Ovary (tissue), 7 donors: ENCODE measurements at regions not wholly inside any gene's neighbourhood (a gene's known extent, or its start where the extent isn't known, plus 50 kb on each side); places are given as distances from the start of the nearest gene placed in this dataset.

ENCODE experiments used
- DNase-seq, 5 donors: peaks; one replicate each; pipeline ENCODE4 v3.0.0-alpha.2; 2019 to 2020
- H3K27ac ChIP-seq, 2 donors: fragments of 200-600 bp; one replicate each; pipeline versions ENCODE4 v1.5.1 to v1.8.0; 2019 to 2022
- H3K27me3 ChIP-seq: fragments of 200-600 bp; one replicate; pipeline ENCODE4 v1.8.0; 2022
- H3K36me3 ChIP-seq: fragments of 200-600 bp; sonication (generic); one replicate; pipeline ENCODE4 v1.5.1; 2019
- H3K4me1 ChIP-seq: one replicate; pipeline ENCODE4 v1.8.1; 2013; ENCODE audit warnings: mild to moderate bottlenecking, moderate library complexity; ENCODE audit not compliant: insufficient read depth
- H3K4me3 ChIP-seq: fragments of 200-600 bp; sonication (generic); one replicate; pipeline ENCODE4 v1.5.1; 2017
- H3K9me3 ChIP-seq, 2 donors: fragments of 200-600 bp in 1 of 2; sonication (generic) in 1 of 2; one replicate each; pipeline versions ENCODE4 v1.5.1 to v1.8.1; 2013 to 2019; ENCODE audit warnings: mild to moderate bottlenecking in 1 of 2, moderate library complexity in 1 of 2
- EP300 ChIP-seq: sonication (generic); formaldehyde crosslinking; IDR thresholded peaks from one replicate; pipeline ENCODE4 v1.6.1; 2017; ENCODE audit warnings: antibody characterized with exemption
- POLR2A ChIP-seq: fragments of 450-650 bp; IDR thresholded peaks from one replicate; pipeline ENCODE4 v1.6.1; 2017; ENCODE audit warnings: antibody characterized with exemption, mild to moderate bottlenecking, moderate library complexity
- WGBS, 3 donors: extraction: QIAGEN DNeasy Blood & Tissue Kit in 1 of 3; methylation state at CpG; one replicate each; pipeline versions ENCODE4 v1.1.5 to v1.1.7; 2013 to 2017; 5-methylcytosine and 5-hydroxymethylcytosine counted together
- intact Hi-C, 4 donors: fragments of 100-400 bp; cut with DNase I; formaldehyde crosslinking; loops; one replicate each; pipeline versions ENCODE4 v1.11.0 to v1.15.1; 2022 to 2023
- TF ChIP-seq, protein P1 (sequence below), 3 donors: fragments of 450-650 bp in 2 of 3; fragments of 200-600 bp in 1 of 3; IDR thresholded peaks; one replicate each; pipeline versions ENCODE4 v1.5.1 to v1.8.0; 2016 to 2022; ENCODE audit warnings: antibody characterized with exemption in 3 of 3, mild to moderate bottlenecking in 1 of 3
- donor health status: DM: no; HTN: no; CAD: no; lungs with moderate emphysema.
- donor health status: DM: no; HTN: no; CAD: no.
- donor health status: Bipolar disorder and iron deficiency.
- donor health status: DM: no; HTN: no; CAD: no.
- donor health status: DM: yes; HTN: yes; CAD: no.

DNA sequence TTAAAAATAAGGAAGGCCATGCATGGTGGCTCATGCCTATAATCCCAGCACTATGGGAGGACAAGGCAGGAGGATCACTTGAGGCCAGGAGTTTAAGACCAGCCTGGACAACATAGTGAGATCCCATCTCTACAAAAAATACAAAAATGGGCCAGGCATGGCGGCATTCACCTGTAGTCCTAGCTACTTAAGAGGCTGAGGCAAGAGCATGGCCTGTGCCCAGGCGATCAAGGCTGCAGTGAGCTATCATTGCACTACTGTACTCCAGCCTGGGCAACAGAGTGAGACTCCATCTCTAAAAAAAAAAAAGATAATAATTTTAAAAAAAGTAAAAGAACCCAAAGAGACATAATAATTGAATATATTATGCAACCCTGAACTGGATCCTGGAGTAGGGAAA lies 83.6 kb upstream of the ZNF423 start:
- 91 to 100% (median 95%) methylated on average over 2 of the region's 2 CpGs for WGBS, 3 donors
- Histone ChIP-seq H3K9me3 (no peaks in the 10 kb centered on the region), H3K27me3 (no peaks in the 10 kb centered on the region), H3K4me1 (no peaks in the 10 kb centered on the region), H3K36me3 (no peaks in the 10 kb centered on the region), H3K27ac (no peak overlapping the region), H3K4me3 (no peak overlapping the region)
- intact Hi-C loops = no loop called here
- TF ChIP-seq, protein P1, sequence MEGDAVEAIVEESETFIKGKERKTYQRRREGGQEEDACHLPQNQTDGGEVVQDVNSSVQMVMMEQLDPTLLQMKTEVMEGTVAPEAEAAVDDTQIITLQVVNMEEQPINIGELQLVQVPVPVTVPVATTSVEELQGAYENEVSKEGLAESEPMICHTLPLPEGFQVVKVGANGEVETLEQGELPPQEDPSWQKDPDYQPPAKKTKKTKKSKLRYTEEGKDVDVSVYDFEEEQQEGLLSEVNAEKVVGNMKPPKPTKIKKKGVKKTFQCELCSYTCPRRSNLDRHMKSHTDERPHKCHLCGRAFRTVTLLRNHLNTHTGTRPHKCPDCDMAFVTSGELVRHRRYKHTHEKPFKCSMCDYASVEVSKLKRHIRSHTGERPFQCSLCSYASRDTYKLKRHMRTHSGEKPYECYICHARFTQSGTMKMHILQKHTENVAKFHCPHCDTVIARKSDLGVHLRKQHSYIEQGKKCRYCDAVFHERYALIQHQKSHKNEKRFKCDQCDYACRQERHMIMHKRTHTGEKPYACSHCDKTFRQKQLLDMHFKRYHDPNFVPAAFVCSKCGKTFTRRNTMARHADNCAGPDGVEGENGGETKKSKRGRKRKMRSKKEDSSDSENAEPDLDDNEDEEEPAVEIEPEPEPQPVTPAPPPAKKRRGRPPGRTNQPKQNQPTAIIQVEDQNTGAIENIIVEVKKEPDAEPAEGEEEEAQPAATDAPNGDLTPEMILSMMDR (IDR thresholded peaks at IDR 0.05) = no peak
- TF ChIP-seq EP300 (no peak), POLR2A (no peak)
- DNase-seq = no peak

DNA sequence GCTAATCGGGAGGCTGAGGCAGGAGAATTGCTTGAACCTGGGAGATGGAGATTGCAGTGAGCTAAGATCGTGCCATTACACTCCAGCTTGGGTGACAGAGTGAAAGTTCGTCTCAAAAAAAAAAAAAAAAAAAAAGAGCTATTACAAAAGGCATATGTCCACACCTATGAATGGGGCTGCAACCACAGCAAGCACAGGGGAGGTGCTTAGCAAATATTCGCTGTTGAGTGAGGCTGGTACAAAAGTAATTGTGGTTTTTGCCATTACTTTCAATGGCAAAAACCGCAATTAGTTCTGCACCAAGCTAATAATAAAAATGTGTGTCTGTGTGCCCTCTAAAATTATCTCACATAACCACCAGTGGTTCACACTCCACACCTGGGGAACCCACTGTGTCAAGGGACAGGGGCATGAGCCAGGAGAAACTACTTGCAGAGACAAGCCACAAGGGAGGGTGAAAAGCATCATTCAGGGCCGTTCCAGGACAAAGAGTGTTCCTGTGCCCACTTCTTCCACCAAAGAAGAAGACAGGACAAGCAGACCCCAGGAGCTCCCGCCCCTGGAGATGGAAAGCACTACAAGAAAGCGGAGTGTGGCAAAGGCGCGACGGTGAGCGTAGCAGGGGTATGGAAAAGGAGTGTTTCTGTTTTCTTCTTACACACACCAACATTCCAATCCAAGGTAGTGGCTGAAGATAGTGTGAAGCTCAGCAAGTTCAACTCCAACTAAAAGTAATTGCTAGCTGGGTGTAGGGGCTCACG lies 84.4 kb upstream of the CNEP1R1 start:
- H3K9me3 ChIP-seq = no peaks in the 10 kb centered on the region
- no peaks in the 10 kb centered on the region for H3K27me3 ChIP-seq
- H3K36me3 ChIP-seq = no peaks in the 10 kb centered on the region
- TF ChIP-seq, protein P1 (IDR thresholded peaks at IDR 0.05) = no peak
- TF ChIP-seq EP300 (no peak), POLR2A (no peak)
- 88 to 95% (median 92%) methylated on average over 13 of the region's 13 CpGs for WGBS, 3 donors
- intact Hi-C loops = no loop called here
- no peaks in the 10 kb centered on the region for H3K4me1 ChIP-seq
- H3K4me3 ChIP-seq = no peak overlapping the region
- no peak for DNase-seq
- H3K27ac ChIP-seq = no peak overlapping the region

DNA sequence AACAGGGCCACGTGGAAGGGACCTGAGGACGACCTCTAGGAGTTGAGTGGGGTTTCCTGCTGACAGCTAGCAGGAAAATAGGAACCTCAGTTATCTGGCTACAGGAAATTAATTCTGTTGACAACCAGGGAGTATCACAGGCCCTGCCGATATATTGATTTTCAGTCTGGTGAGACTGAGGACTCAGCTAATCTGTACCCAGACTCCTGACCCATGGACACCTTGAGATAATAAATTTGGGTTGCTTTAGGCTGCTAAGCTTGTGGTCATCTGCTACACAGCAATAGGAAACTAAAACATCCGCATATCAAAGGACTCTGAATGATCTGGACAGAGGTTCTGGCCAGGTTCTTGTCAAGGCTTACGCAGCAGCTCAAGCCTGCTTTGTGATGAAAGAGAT lies 80.8 kb upstream of the CNEP1R1 start:
- Histone ChIP-seq H3K4me1 (no peaks in the 10 kb centered on the region), H3K27me3 (no peaks in the 10 kb centered on the region), H3K9me3 (no peaks in the 10 kb centered on the region), H3K36me3 (no peaks in the 10 kb centered on the region), H3K27ac (no peak overlapping the region), H3K4me3 (no peak overlapping the region)
- TF ChIP-seq EP300 = no peak
- TF ChIP-seq, protein P1 (IDR thresholded peaks at IDR 0.05) = no peak
- TF ChIP-seq POLR2A = no peak
- 33 to 54% (median 37%) methylated on average over 5 of the region's 5 CpGs for WGBS, 3 donors
- DNase-seq = no peak
- intact Hi-C loops = no loop called here

DNA sequence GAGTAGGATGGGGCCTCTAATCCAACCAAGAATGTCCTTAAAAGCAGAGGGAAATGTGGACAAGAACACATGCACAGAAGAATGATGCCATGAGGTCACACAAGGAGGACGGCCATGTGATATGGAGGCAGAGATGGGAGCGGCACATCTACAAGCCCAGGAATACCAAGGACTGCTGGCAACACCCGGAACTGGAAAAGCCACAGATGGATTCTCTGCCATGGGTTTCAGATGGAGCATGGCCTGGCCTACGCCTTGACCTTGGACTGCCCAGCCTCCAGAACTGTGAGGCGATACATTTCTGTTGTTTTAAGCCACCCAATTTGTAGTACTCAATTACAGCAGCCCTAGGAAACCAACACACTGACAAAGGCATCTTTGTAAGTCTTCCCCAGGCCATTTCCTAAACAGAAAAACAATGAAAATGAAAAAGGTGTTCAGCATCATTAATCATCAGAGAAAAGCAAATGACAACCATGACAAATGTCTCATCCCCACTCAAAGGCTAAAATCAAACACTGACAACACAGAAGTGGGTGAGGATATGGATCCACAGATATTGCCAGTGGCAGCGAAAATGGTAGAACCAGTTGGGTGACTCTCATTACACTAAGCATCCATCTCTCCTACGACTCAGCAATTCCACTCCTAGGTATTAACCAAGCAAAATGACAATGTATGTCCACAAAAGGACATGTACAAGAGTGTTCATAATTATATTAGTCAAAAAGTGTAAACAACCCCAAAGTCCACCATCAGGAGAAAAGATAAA lies 76.9 kb upstream of the CNEP1R1 start:
- no peaks in the 10 kb centered on the region for H3K27me3 ChIP-seq
- DNase-seq = no peak
- intact Hi-C loops = no loop called here
- H3K27ac ChIP-seq = no peak overlapping the region
- TF ChIP-seq, protein P1 (IDR thresholded peaks at IDR 0.05) = no peak
- TF ChIP-seq EP300 (no peak), POLR2A (no peak)
- WGBS, 3 donors = 94 to 95% (median 94%) methylated on average over 7 of the region's 7 CpGs
- H3K4me1 ChIP-seq = no peaks in the 10 kb centered on the region
- H3K4me3 ChIP-seq = no peak overlapping the region
- no peaks in the 10 kb centered on the region for H3K36me3 ChIP-seq
- H3K9me3 ChIP-seq = no peaks in the 10 kb centered on the region
